H1 (cell line): ENCODE measurements at regions not wholly inside any gene's neighbourhood (a gene's known extent, or its start where the extent isn't known, plus 50 kb on each side); places are given as distances from the start of the nearest gene placed in this dataset.

ENCODE experiments used
- CTCF ChIA-PET: fragments of 300-600 bp; sonication (Branson Sonifier 250); formaldehyde crosslinking; loops from one replicate; lab custom pipeline; 2021; ENCODE audit not compliant: partially characterized antibody; lab: Charles Lee
- POLR2A ChIA-PET: fragments of 300-600 bp; sonication (Branson Sonifier 250); formaldehyde crosslinking; loops from one replicate; lab custom pipeline; 2021; ENCODE audit warnings: inconsistent platforms; ENCODE audit not compliant: partially characterized antibody; lab: Charles Lee
- DNase-seq, 2 experiments: peaks; one replicate each; pipeline versions ENCODE4 v3.0.0 to v3.0.0-alpha.2; 2010 to 2022; ENCODE audit warnings: low spot score in 2 of 2, low read depth in 1 of 2, mixed read lengths in 1 of 2
- FAIRE-seq: peaks from 2 replicates; lab custom pipeline; 2011; peaks lifted over from hg19 to GRCh38; lab: Jason Lieb, UNC
- H2AFZ ChIP-seq: 2 replicates; pipeline ENCODE4 v1.8.1; 2012; ENCODE audit warnings: low read length, inconsistent platforms
- H2AK5ac ChIP-seq: 2 replicates; pipeline ENCODE4 v1.6.1; 2013; ENCODE audit warnings: low read depth, low read length
- H2BK120ac ChIP-seq: replicated peaks from 2 replicates; pipeline ENCODE3; 2013; ENCODE audit warnings: low read depth, low read length, inconsistent platforms
- H2BK12ac ChIP-seq: 2 replicates; pipeline ENCODE4 v1.6.1; 2013; ENCODE audit warnings: low read depth, low read length
- H2BK15ac ChIP-seq: 2 replicates; pipeline ENCODE4 v1.6.1; 2013; ENCODE audit warnings: low read length
- H2BK20ac ChIP-seq: 2 replicates; pipeline ENCODE4 v1.6.1; 2013; ENCODE audit warnings: low read length
- H2BK5ac ChIP-seq: 2 replicates; pipeline ENCODE4 v1.6.1; 2013; ENCODE audit warnings: low read depth, low read length
- H3K14ac ChIP-seq: 2 replicates; pipeline ENCODE4 v1.6.1; 2013; ENCODE audit warnings: inconsistent platforms; ENCODE audit not compliant: insufficient read length
- H3K18ac ChIP-seq: 2 replicates; pipeline ENCODE4 v1.6.1; 2013; ENCODE audit warnings: low read length; ENCODE audit errors: extremely low read depth
- H3K23ac ChIP-seq: 2 replicates; pipeline ENCODE4 v1.6.1; 2013; ENCODE audit warnings: inconsistent platforms; ENCODE audit not compliant: insufficient read length
- H3K23me2 ChIP-seq: 2 replicates; pipeline ENCODE4 v1.6.1; 2013; ENCODE audit warnings: low read depth, low read length
- H3K27ac ChIP-seq: 2 replicates; pipeline ENCODE4 v1.6.1; 2011; ENCODE audit warnings: low read depth, low read length, inconsistent platforms
- H3K27me3 ChIP-seq, 4 experiments: replicated peaks in 1 of 4; 1 replicate in 1 of 4; 2 replicates in 3 of 4; pipeline versions ENCODE4 v1.6.1 to v1.8.1; 2011 to 2013; ENCODE audit warnings: low read length in 3 of 4, mild to moderate bottlenecking in 3 of 4, inconsistent platforms in 2 of 4, mixed read lengths in 2 of 4, moderate library complexity in 1 of 4; ENCODE audit not compliant: control insufficient read depth in 3 of 4, insufficient read depth in 3 of 4; ENCODE audit errors: extremely low read depth in 1 of 4
- H3K36me3 ChIP-seq, 4 experiments: 2 replicates each; pipeline versions ENCODE4 v1.6.1 to v1.8.1; 2011 to 2013; ENCODE audit warnings: mild to moderate bottlenecking in 4 of 4, low read length in 3 of 4, moderate library complexity in 2 of 4, control low read depth in 1 of 4, inconsistent platforms in 1 of 4; ENCODE audit not compliant: insufficient read depth in 4 of 4, control insufficient read depth in 2 of 4
- H3K4ac ChIP-seq: replicated peaks from 2 replicates; pipeline ENCODE3; 2013; ENCODE audit warnings: low read length, low read depth, mixed read lengths, inconsistent platforms; ENCODE audit not compliant: insufficient read length
- H3K4me1 ChIP-seq, 4 experiments: replicated peaks in 1 of 4; 1 replicate in 1 of 4; 2 replicates in 3 of 4; pipeline versions ENCODE4 v1.6.1 to v1.8.1; 2011 to 2013; ENCODE audit warnings: low read length in 3 of 4, inconsistent platforms in 2 of 4, mixed read lengths in 1 of 4; ENCODE audit not compliant: insufficient read depth in 4 of 4, control insufficient read depth in 3 of 4
- H3K4me2 ChIP-seq, 2 experiments: 2 replicates each; pipeline versions ENCODE4 v1.6.1 to v1.8.1; 2011 to 2013; ENCODE audit warnings: low read depth in 2 of 2, low read length in 2 of 2, control low read depth in 1 of 2, inconsistent platforms in 1 of 2, mild to moderate bottlenecking in 1 of 2; ENCODE audit not compliant: insufficient read depth in 1 of 2
- H3K4me3 ChIP-seq, 4 experiments: fragments of 200-600, 300-600 bp in 1 of 4; sonication (generic), shearing (Covaris generic), sonication (Bioruptor Twin) in 1 of 4; 2 replicates each; pipeline versions ENCODE4 v1.5.1 to v1.8.1; 2011 to 2016; ENCODE audit warnings: low read length in 4 of 4, low read depth in 3 of 4, control low read depth in 2 of 4, inconsistent platforms in 2 of 4, mild to moderate bottlenecking in 2 of 4, mixed read lengths in 1 of 4, moderate library complexity in 1 of 4; ENCODE audit not compliant: insufficient read depth in 2 of 4; ENCODE audit errors: extremely low read depth in 1 of 4
- H3K56ac ChIP-seq: replicated peaks from 2 replicates; pipeline ENCODE3; 2013; ENCODE audit warnings: low read depth, mild to moderate bottlenecking, mixed read lengths, low read length, inconsistent platforms; ENCODE audit not compliant: insufficient read length
- H3K79me1 ChIP-seq: 2 replicates; pipeline ENCODE4 v1.6.1; 2013; ENCODE audit warnings: low read depth, low read length, control low read depth
- H3K79me2 ChIP-seq, 2 experiments: 2 replicates each; pipeline versions ENCODE4 v1.6.1 to v1.8.1; 2012 to 2013; ENCODE audit warnings: low read length in 2 of 2, mild to moderate bottlenecking in 2 of 2, inconsistent platforms in 1 of 2; ENCODE audit not compliant: insufficient read depth in 2 of 2, control insufficient read depth in 1 of 2
- H3K9ac ChIP-seq, 4 experiments: replicated peaks in 1 of 4; 1 replicate in 1 of 4; 2 replicates in 3 of 4; pipeline versions ENCODE4 v1.6.1 to v1.8.1; 2011 to 2013; ENCODE audit warnings: low read depth in 3 of 4, low read length in 3 of 4, control low read depth in 2 of 4, mild to moderate bottlenecking in 2 of 4, moderate library complexity in 2 of 4, inconsistent platforms in 1 of 4; ENCODE audit errors: extremely low read depth in 1 of 4
- H3K9me3 ChIP-seq, 2 experiments: 2 replicates each; pipeline versions ENCODE4 v1.6.1 to v1.8.1; 2012 to 2013; ENCODE audit warnings: mild to moderate bottlenecking in 2 of 2, moderate library complexity in 2 of 2, control low read depth in 1 of 2, inconsistent platforms in 1 of 2, low read depth in 1 of 2, low read length in 1 of 2, mixed read lengths in 1 of 2; ENCODE audit not compliant: insufficient read depth in 2 of 2
- H4K20me1 ChIP-seq, 2 experiments: replicated peaks in 1 of 2; 2 replicates each; pipeline versions ENCODE3 to v1.8.1; 2011 to 2013; ENCODE audit warnings: inconsistent platforms in 2 of 2, low read length in 2 of 2, mild to moderate bottlenecking in 1 of 2; ENCODE audit not compliant: insufficient read depth in 2 of 2, control insufficient read depth in 1 of 2
- H4K5ac ChIP-seq: 2 replicates; pipeline ENCODE4 v1.6.1; 2013; ENCODE audit warnings: low read length, low read depth, mixed read lengths, inconsistent platforms; ENCODE audit not compliant: insufficient read length
- H4K8ac ChIP-seq: 2 replicates; pipeline ENCODE4 v1.8.0; 2013; ENCODE audit warnings: mild to moderate bottlenecking, moderate library complexity, low read length, inconsistent platforms; ENCODE audit not compliant: insufficient read depth; ENCODE audit errors: extremely low read depth
- H4K91ac ChIP-seq: replicated peaks from 2 replicates; pipeline ENCODE3; 2013; ENCODE audit warnings: low read length, mixed read lengths, inconsistent platforms; ENCODE audit not compliant: insufficient read length
- CHD1 ChIP-seq: IDR thresholded peaks from 2 replicates; pipeline ENCODE4 v1.6.1; 2012; ENCODE audit warnings: low read depth, low read length, improper control_type of control experiment
- EGR1 ChIP-seq: IDR thresholded peaks from 2 replicates; pipeline ENCODE4 v1.6.1; 2011; ENCODE audit warnings: low read depth, low read length, borderline replicate concordance
- EP300 ChIP-seq, 2 experiments: IDR thresholded peaks; 1 replicate in 1 of 2; 2 replicates in 1 of 2; pipeline ENCODE4 v1.6.1; 2011 to 2012; ENCODE audit warnings: low read depth in 2 of 2, low read length in 2 of 2, mild to moderate bottlenecking in 2 of 2, borderline replicate concordance in 1 of 2, inconsistent platforms in 1 of 2, moderate library complexity in 1 of 2
- RNF2 ChIP-seq: fragments of 200-900, 300-1000 bp; sonication (generic); IDR thresholded peaks from 2 replicates; pipeline ENCODE4 v1.7.1; 2016; ENCODE audit warnings: borderline replicate concordance, low read depth, mild to moderate bottlenecking, antibody characterized with exemption, low read length; ENCODE audit not compliant: poor library complexity, severe bottlenecking; ENCODE audit errors: missing control alignments
- TAF7 ChIP-seq: optimal IDR thresholded peaks from 2 replicates; pipeline ENCODE3; 2011; ENCODE audit warnings: low read depth, mild to moderate bottlenecking, inconsistent platforms, low read length, moderate library complexity, borderline replicate concordance
- TBP ChIP-seq: IDR thresholded peaks from 2 replicates; pipeline ENCODE4 v1.6.1; 2011; ENCODE audit warnings: low read depth, low read length, improper control_type of control experiment
- TEAD4 ChIP-seq: IDR thresholded peaks from 2 replicates; pipeline ENCODE4 v1.6.1; 2012; ENCODE audit warnings: low read depth, low read length, inconsistent platforms, mixed read lengths
- WGBS, 2 experiments: shearing (Covaris generic) in 1 of 2; methylation state at CpG; one replicate each; pipeline versions ENCODE4 v1.1.6 to v1.1.7; 2013 to 2015; ENCODE audit warnings: low lambda C conversion rate in 2 of 2, mixed read lengths in 2 of 2, inconsistent platforms in 1 of 2, low coverage in 1 of 2, missing lambda C conversion rate in 1 of 2; ENCODE audit not compliant: insufficient replicate concordance in 2 of 2, insufficient coverage in 1 of 2, insufficient read length in 1 of 2; ENCODE audit errors: extremely low coverage in 1 of 2, missing lambda C conversion rate in 1 of 2; 5-methylcytosine and 5-hydroxymethylcytosine counted together

GRCh38 chr6:48985025-48985424, 478.0 kb downstream of the MMUT start:
- H3K4me3 ChIP-seq: no peak overlapping the region
- H3K9me3 ChIP-seq: peaks cover 3 to 11% of the 10 kb centered on the region in 2 experiments; a peak in 2 of 4 replicates
- POLR2A ChIA-PET: interaction anchor here (0.6 kb wide), 1 partner anchor 1507 kb away, joined by 3 read pairs; no protein-coding TSS in a partner anchor
- H3K4me2 ChIP-seq: no peak overlapping the region
- no peak overlapping the region for H3K18ac ChIP-seq
- H3K14ac ChIP-seq: no peak overlapping the region
- WGBS, 2 experiments: 92% methylated on average over 6 of the region's 6 CpGs; no CpG with 5 or more reads in 1 of the 2 experiments
- no peaks in the 10 kb centered on the region for H3K79me1 ChIP-seq
- no peak overlapping the region for H2AK5ac ChIP-seq
- H3K23ac ChIP-seq: no peak overlapping the region
- H4K91ac ChIP-seq: no peak overlapping the region
- no peak overlapping the region for H2BK12ac ChIP-seq
- H2BK5ac ChIP-seq: no peak overlapping the region
- no peak overlapping the region for H3K9ac ChIP-seq
- no peaks in the 10 kb centered on the region for H3K36me3 ChIP-seq
- H3K27ac ChIP-seq: no peak overlapping the region
- H2AFZ ChIP-seq: no peak overlapping the region
- CTCF ChIA-PET: no interaction called here
- DNase-seq: no peak
- H3K4ac ChIP-seq: no peak overlapping the region
- H3K4me1 ChIP-seq: no peaks in the 10 kb centered on the region
- no peaks in the 10 kb centered on the region for H4K20me1 ChIP-seq
- H2BK20ac ChIP-seq: no peak overlapping the region
- H4K8ac ChIP-seq: no peak overlapping the region
- no peak overlapping the region for H2BK15ac ChIP-seq
- FAIRE-seq: no peak
- H3K79me2 ChIP-seq: no peaks in the 10 kb centered on the region
- H2BK120ac ChIP-seq: no peak overlapping the region
- no peaks in the 10 kb centered on the region for H3K27me3 ChIP-seq
- H4K5ac ChIP-seq: no peak overlapping the region
- H3K23me2 ChIP-seq: no peaks in the 10 kb centered on the region
- no peak overlapping the region for H3K56ac ChIP-seq
- TF ChIP-seq EP300 (IDR thresholded peaks at IDR 0.05; ENCODE audit: borderline replicate concordance in 1 of 2, low read depth in 2 of 2, low read length in 2 of 2): no peak
- TF ChIP-seq EGR1: no peak
- TF ChIP-seq TAF7: no peak
- no peak for TF ChIP-seq TEAD4
- no peak for TF ChIP-seq CHD1
- no peak for TF ChIP-seq TBP
- TF ChIP-seq RNF2: no peak
